Spleen (tissue), 7 donors: ENCODE measurements at regions not wholly inside any gene's neighbourhood (a gene's known extent, or its start where the extent isn't known, plus 50 kb on each side); places are given as distances from the start of the nearest gene placed in this dataset.

ENCODE experiments used
- POLR2AphosphoS5 ChIP-seq, 3 donors: sonication (generic); formaldehyde crosslinking; IDR thresholded peaks; one replicate each; pipeline ENCODE4 v1.5.1; 2017; ENCODE audit warnings: antibody characterized with exemption in 3 of 3
- TF ChIP-seq, protein P1 (sequence below), 11 experiments: fragments of 200-600 bp in 7 of 11; fragments of 450-650 bp in 4 of 11; sonication (generic) in 4 of 11; IDR thresholded peaks in 8 of 11; conservative IDR thresholded peaks in 3 of 11; 1 replicate in 7 of 11; 2 replicates in 4 of 11; pipeline versions ENCODE4 v1.4.0 to v1.8.0; 2016 to 2021; ENCODE audit warnings: antibody characterized with exemption in 11 of 11, inconsistent platforms in 4 of 11, mild to moderate bottlenecking in 1 of 11
- donor health status: DM: no; HTN: no; CAD: no; lungs with moderate emphysema.
- donor health status: DM: no; HTN: no; CAD: no.
- donor health status: DM: no; HTN: no; CAD: no.

DNA sequence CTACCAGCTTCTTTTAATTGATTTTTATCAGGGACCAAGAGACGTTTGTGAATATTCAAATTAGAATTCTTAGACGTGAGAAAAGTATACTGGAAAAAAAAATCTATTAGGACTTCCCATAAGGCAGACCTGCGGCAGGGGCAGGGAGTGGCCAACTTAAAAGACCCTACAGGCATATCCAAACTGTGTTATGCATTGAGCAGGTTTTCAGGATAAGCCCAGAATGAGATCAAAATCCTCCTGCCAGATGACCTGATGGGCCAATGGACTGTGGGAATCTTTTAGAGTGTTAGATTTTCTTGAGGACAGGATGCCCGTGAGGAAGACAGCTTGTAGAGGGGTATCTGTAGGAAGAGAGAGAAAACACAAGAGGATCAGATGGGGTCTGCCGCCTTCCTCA is 391.5 kb downstream of the CD83 start:
- TF ChIP-seq, protein P1, sequence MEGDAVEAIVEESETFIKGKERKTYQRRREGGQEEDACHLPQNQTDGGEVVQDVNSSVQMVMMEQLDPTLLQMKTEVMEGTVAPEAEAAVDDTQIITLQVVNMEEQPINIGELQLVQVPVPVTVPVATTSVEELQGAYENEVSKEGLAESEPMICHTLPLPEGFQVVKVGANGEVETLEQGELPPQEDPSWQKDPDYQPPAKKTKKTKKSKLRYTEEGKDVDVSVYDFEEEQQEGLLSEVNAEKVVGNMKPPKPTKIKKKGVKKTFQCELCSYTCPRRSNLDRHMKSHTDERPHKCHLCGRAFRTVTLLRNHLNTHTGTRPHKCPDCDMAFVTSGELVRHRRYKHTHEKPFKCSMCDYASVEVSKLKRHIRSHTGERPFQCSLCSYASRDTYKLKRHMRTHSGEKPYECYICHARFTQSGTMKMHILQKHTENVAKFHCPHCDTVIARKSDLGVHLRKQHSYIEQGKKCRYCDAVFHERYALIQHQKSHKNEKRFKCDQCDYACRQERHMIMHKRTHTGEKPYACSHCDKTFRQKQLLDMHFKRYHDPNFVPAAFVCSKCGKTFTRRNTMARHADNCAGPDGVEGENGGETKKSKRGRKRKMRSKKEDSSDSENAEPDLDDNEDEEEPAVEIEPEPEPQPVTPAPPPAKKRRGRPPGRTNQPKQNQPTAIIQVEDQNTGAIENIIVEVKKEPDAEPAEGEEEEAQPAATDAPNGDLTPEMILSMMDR (IDR thresholded peaks at IDR 0.05 in 8 of 11, conservative IDR thresholded peaks at IDR 0.05 in 3 of 11): no peak
- TF ChIP-seq POLR2AphosphoS5 (IDR thresholded peaks at IDR 0.05): no peak
